ENCODE measurements at regions not wholly inside any gene's neighbourhood (a gene's known extent, or its start where the extent isn't known, plus 50 kb on each side); places are given as distances from the start of the nearest gene placed in this dataset.
"Not testable (repeated sequence)": the region's sequence is repeated elsewhere in the genome, so short reads cannot be mapped to it uniquely, and the experiment has no call there.

GRCh38 chr3:124059580-124059979 is 67.7 kb upstream of the ROPN1 start:
- H3K4me3 ChIP-seq (ENCODE audit: low read depth, low read length) = no peak overlapping the region
- TF ChIP-seq CTCF (IDR thresholded peaks at IDR 0.05; ENCODE audit: low read depth, low read length) = no peak

GRCh38 chr3:124063197-124063909 is 71.4 kb upstream of the ROPN1 start:
- no peak for TF ChIP-seq CTCF (IDR thresholded peaks at IDR 0.05; ENCODE audit: low read depth, low read length)

GRCh38 chr3:124064050-124064449 is 72.1 kb upstream of the ROPN1 start:
- TF ChIP-seq CTCF (IDR thresholded peaks at IDR 0.05; ENCODE audit: low read depth, low read length) = no peak
- H3K4me3 ChIP-seq (ENCODE audit: low read depth, low read length) = no peak overlapping the region

More at GRCh38 chr3:124063197-124063909, 71.4 kb upstream of the ROPN1 start:
- no peak overlapping the region for H3K4me3 ChIP-seq (ENCODE audit: low read depth, low read length)

- H3K4me3 ChIP-seq (ENCODE audit: low read depth, low read length) = not testable (repeated sequence)
These were observed 74.6 kb upstream of the ROPN1 start for GRCh38 chr3:124066543-124066942.

- not testable (repeated sequence) for H3K4me3 ChIP-seq (ENCODE audit: low read depth, low read length)
These were observed 77.8 kb upstream of the ROPN1 start for GRCh38 chr3:124069706-124070105.

GRCh38 chr3:124075090-124075489 is 83.2 kb upstream of the ROPN1 start:
- H3K4me3 ChIP-seq (ENCODE audit: low read depth, low read length) = not testable (repeated sequence)

- TF ChIP-seq CTCF (IDR thresholded peaks at IDR 0.05; ENCODE audit: low read depth, low read length) = no peak
- no peak overlapping the region for H3K4me3 ChIP-seq (ENCODE audit: low read depth, low read length)
These were observed 83.8 kb upstream of the ROPN1 start for GRCh38 chr3:124075753-124076152.

- H3K4me3 ChIP-seq (ENCODE audit: low read depth, low read length) = no peak overlapping the region
- TF ChIP-seq CTCF (IDR thresholded peaks at IDR 0.05; ENCODE audit: low read depth, low read length) = no peak
These were observed 84.3 kb upstream of the ROPN1 start for GRCh38 chr3:124076235-124076634.
